ENCODE measurements at regions not wholly inside any gene's neighbourhood (a gene's known extent, or its start where the extent isn't known, plus 50 kb on each side); places are given as distances from the start of the nearest gene placed in this dataset.

DNA sequence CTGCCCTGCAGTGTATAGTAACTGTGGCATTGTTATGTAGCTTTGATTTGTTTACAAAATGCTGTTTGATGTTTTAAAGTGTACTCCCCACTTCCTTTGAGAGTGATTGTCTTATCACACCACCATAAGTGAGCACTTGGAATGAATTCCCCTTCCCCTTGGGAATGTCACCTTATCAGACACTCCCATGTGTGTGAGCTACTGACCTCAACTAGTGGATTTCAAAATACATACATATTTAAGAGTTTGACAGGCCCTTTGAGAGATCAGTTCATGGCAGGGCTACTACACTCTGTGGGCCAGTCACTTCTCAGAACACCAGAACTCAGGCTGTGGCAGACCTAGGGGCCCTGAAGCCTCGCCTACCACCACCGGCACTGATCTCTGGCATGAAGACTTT lies 547.6 kb downstream of the NR2F2 start:
- TF ChIP-seq, protein P1, sequence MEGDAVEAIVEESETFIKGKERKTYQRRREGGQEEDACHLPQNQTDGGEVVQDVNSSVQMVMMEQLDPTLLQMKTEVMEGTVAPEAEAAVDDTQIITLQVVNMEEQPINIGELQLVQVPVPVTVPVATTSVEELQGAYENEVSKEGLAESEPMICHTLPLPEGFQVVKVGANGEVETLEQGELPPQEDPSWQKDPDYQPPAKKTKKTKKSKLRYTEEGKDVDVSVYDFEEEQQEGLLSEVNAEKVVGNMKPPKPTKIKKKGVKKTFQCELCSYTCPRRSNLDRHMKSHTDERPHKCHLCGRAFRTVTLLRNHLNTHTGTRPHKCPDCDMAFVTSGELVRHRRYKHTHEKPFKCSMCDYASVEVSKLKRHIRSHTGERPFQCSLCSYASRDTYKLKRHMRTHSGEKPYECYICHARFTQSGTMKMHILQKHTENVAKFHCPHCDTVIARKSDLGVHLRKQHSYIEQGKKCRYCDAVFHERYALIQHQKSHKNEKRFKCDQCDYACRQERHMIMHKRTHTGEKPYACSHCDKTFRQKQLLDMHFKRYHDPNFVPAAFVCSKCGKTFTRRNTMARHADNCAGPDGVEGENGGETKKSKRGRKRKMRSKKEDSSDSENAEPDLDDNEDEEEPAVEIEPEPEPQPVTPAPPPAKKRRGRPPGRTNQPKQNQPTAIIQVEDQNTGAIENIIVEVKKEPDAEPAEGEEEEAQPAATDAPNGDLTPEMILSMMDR (IDR thresholded peaks at IDR 0.05; ENCODE audit: poor library complexity) = no peak
- no peak for TF ChIP-seq EZH2 (IDR thresholded peaks at IDR 0.05; ENCODE audit: borderline replicate concordance)
